ENCODE measurements at regions not wholly inside any gene's neighbourhood (a gene's known extent, or its start where the extent isn't known, plus 50 kb on each side); places are given as distances from the start of the nearest gene placed in this dataset.

DNA sequence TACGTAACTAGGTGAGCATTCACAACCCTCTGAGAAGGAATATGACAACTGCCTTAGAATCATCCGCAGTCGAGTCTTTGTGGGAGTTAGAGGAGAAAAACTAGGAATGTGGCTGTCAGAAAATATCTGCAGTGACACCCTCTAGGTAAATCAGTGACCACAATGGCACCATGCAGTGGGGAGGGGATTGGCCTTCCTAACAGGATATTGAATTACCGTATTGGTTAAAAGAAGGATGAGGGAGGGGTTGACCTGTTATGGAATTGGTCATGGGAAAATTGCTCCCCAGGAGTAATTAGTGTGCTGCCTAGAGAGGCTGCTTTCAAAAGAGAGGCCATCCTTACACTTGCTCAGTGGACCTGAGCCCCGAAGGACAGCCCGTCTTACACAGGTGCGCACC is 205.6 kb upstream of the SOX1 start:
- Histone ChIP-seq H3K4me2 (replicated peaks; ENCODE audit: low read depth, low read length, poor library complexity, severe bottlenecking) (no peak overlapping the region), H2AFZ (ENCODE audit: insufficient read depth, low read depth, low read length, poor library complexity, severe bottlenecking) (no peak overlapping the region), H3K27me3 (replicated peaks in 1 of 4; ENCODE audit: control extremely low read depth in 1 of 4, control insufficient read depth in 3 of 4, insufficient read depth in 4 of 4, low read length in 3 of 4) (no peaks in the 10 kb centered on the region), H3K79me2 (ENCODE audit: control insufficient read depth, insufficient read depth, low read length) (no peaks in the 10 kb centered on the region), H3K4me1 (ENCODE audit: control insufficient read depth in 2 of 2, insufficient read depth in 2 of 2, low read length in 2 of 2) (no peaks in the 10 kb centered on the region), H3K27ac (ENCODE audit: low read length in 2 of 2) (no peak overlapping the region), H3K9me3 (ENCODE audit: control extremely low read depth in 1 of 3, control insufficient read depth in 2 of 3, insufficient read depth in 1 of 3, low read length in 2 of 3) (peaks cover 0 to 30% (median 0%) of the 10 kb centered on the region in 3 donors), H4K20me1 (ENCODE audit: control insufficient read depth, insufficient read depth, low read length, poor library complexity, severe bottlenecking) (no peaks in the 10 kb centered on the region), H3K36me3 (replicated peaks in 1 of 2; ENCODE audit: control extremely low read depth in 1 of 2, control insufficient read depth in 1 of 2, extremely low read depth in 1 of 2, insufficient read depth in 2 of 2, low read length in 1 of 2) (no peaks in the 10 kb centered on the region), H3K9ac (ENCODE audit: low read length) (no peak overlapping the region), H3K4me3 (ENCODE audit: control extremely low read depth in 1 of 5, extremely low read depth in 1 of 5, insufficient read depth in 1 of 5, low read depth in 2 of 5, low read length in 4 of 5) (no peak overlapping the region)
- ChIA-PET CTCF (no interaction called here), POLR2A (no interaction called here)
- DNase-seq (no peak), ATAC-seq (ENCODE audit: low read depth) (no peak)
- no peak overlapping the region for H3K27ac Mint-ChIP-seq
- intact Hi-C loops (cut with micrococcal nuclease), result no loop called here
- H3K4me1 Mint-ChIP-seq, result no peaks in the 10 kb centered on the region
- H3K9me3 Mint-ChIP-seq (ENCODE audit: insufficient read depth), result no peaks in the 10 kb centered on the region
- TF ChIP-seq, protein P1, sequence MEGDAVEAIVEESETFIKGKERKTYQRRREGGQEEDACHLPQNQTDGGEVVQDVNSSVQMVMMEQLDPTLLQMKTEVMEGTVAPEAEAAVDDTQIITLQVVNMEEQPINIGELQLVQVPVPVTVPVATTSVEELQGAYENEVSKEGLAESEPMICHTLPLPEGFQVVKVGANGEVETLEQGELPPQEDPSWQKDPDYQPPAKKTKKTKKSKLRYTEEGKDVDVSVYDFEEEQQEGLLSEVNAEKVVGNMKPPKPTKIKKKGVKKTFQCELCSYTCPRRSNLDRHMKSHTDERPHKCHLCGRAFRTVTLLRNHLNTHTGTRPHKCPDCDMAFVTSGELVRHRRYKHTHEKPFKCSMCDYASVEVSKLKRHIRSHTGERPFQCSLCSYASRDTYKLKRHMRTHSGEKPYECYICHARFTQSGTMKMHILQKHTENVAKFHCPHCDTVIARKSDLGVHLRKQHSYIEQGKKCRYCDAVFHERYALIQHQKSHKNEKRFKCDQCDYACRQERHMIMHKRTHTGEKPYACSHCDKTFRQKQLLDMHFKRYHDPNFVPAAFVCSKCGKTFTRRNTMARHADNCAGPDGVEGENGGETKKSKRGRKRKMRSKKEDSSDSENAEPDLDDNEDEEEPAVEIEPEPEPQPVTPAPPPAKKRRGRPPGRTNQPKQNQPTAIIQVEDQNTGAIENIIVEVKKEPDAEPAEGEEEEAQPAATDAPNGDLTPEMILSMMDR (IDR thresholded peaks at IDR 0.05), result no peak
- no peak for TF ChIP-seq EZH2 (IDR thresholded peaks at IDR 0.05; ENCODE audit: borderline replicate concordance, insufficient read depth, low read depth, low read length, poor library complexity, severe bottlenecking)
- H3K4me3 Mint-ChIP-seq, result no peak overlapping the region
- H3K27me3 Mint-ChIP-seq, result no peaks in the 10 kb centered on the region
- 97% methylated on average over 7 of the region's 7 CpGs for WGBS (ENCODE audit: insufficient coverage)

DNA sequence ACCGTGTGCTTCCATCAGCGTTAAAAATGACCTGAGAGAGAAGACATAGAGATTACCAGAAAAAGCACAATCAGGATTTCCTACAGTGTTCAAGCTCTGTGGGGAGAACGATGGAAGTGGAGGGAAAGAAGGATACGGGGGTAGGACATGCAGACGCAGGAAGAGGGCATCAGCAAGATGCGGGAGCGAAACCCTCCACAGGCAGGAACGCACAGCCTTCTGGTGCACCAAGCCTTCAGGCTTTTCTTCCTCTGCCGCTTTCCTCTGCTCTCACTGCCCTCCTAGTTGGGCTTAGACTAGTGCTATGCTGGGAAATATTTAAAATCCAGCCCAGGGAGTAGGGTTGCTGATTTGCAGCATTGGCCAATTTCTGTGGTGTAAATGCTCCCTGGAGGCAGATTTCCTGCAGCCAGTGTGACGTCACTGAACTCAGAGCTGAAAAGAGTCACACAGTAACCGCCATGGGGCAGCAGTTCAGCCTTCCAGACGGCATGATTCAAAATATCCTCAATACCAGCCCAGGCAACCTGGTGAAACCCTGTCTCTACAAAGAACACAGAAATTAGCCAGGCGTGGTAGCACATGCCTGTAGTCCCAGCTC is 205.1 kb upstream of the SOX1 start:
- H3K4me3 Mint-ChIP-seq, result no peak overlapping the region
- intact Hi-C loops (cut with micrococcal nuclease), result no loop called here
- no peak overlapping the region for H3K4me2 ChIP-seq (replicated peaks; ENCODE audit: low read depth, low read length, poor library complexity, severe bottlenecking)

More for the DNA sequence above, 205.1 kb upstream of the SOX1 start:
- no peaks in the 10 kb centered on the region for H3K9me3 Mint-ChIP-seq (ENCODE audit: insufficient read depth)
- Histone ChIP-seq H4K20me1 (ENCODE audit: control insufficient read depth, insufficient read depth, low read length, poor library complexity, severe bottlenecking) (no peaks in the 10 kb centered on the region), H3K36me3 (replicated peaks in 1 of 2; ENCODE audit: control extremely low read depth in 1 of 2, control insufficient read depth in 1 of 2, extremely low read depth in 1 of 2, insufficient read depth in 2 of 2, low read length in 1 of 2) (no peaks in the 10 kb centered on the region), H3K27ac (ENCODE audit: low read length in 2 of 2) (no peak overlapping the region), H3K9me3 (ENCODE audit: control extremely low read depth in 1 of 3, control insufficient read depth in 2 of 3, insufficient read depth in 1 of 3, low read length in 2 of 3) (peaks cover 0 to 27% (median 0%) of the 10 kb centered on the region in 3 donors), H3K27me3 (replicated peaks in 1 of 4; ENCODE audit: control extremely low read depth in 1 of 4, control insufficient read depth in 3 of 4, insufficient read depth in 4 of 4, low read length in 3 of 4) (no peaks in the 10 kb centered on the region), H3K4me1 (ENCODE audit: control insufficient read depth in 2 of 2, insufficient read depth in 2 of 2, low read length in 2 of 2) (no peaks in the 10 kb centered on the region), H3K9ac (ENCODE audit: low read length) (no peak overlapping the region), H3K4me3 (ENCODE audit: control extremely low read depth in 1 of 5, extremely low read depth in 1 of 5, insufficient read depth in 1 of 5, low read depth in 2 of 5, low read length in 4 of 5) (no peak overlapping the region), H2AFZ (ENCODE audit: insufficient read depth, low read depth, low read length, poor library complexity, severe bottlenecking) (no peak overlapping the region), H3K79me2 (ENCODE audit: control insufficient read depth, insufficient read depth, low read length) (no peaks in the 10 kb centered on the region)
- ChIA-PET POLR2A (no interaction called here), CTCF (no interaction called here)
- 92% methylated on average over 10 of the region's 13 CpGs for WGBS (ENCODE audit: insufficient coverage)
- DNase-seq (no peak), ATAC-seq (ENCODE audit: low read depth) (no peak)
- no peaks in the 10 kb centered on the region for H3K27me3 Mint-ChIP-seq
- no peak overlapping the region for H3K27ac Mint-ChIP-seq
- no peak for TF ChIP-seq EZH2 (IDR thresholded peaks at IDR 0.05; ENCODE audit: borderline replicate concordance, insufficient read depth, low read depth, low read length, poor library complexity, severe bottlenecking)
- TF ChIP-seq, protein P1 (IDR thresholded peaks at IDR 0.05), result no peak
- no peaks in the 10 kb centered on the region for H3K4me1 Mint-ChIP-seq

All from B cell (primary cell).